NB4 (cell line): ENCODE measurements at regions not wholly inside any gene's neighbourhood (a gene's known extent, or its start where the extent isn't known, plus 50 kb on each side); places are given as distances from the start of the nearest gene placed in this dataset.

ENCODE experiments used
- DNase-seq: peaks from one replicate; pipeline ENCODE4 v3.0.0; 2010; ENCODE audit warnings: low read depth
- H3K4me3 ChIP-seq: one replicate; pipeline ENCODE4 v1.5.1; 2011; ENCODE audit warnings: mild to moderate bottlenecking, low read depth, low read length, moderate library complexity
- MYC ChIP-seq: IDR thresholded peaks from 2 replicates; pipeline ENCODE4 v1.6.1; 2011; ENCODE audit warnings: low read depth, low read length
- POLR2A ChIP-seq: IDR thresholded peaks from 2 replicates; pipeline ENCODE4 v1.6.1; 2011; ENCODE audit warnings: mild to moderate bottlenecking; ENCODE audit not compliant: insufficient read length; ENCODE audit errors: extremely low read depth
- TF ChIP-seq, protein P1 (sequence below): IDR thresholded peaks from one replicate; pipeline ENCODE4 v1.5.1; 2012; ENCODE audit warnings: low read depth, low read length
- TF ChIP-seq, protein P2 (sequence below): IDR thresholded peaks from 2 replicates; pipeline ENCODE4 v1.6.1; 2011; ENCODE audit warnings: low read depth, low read length

- H3K4me3 ChIP-seq, result no peak overlapping the region
- TF ChIP-seq MYC, result no peak
- DNase-seq, result no peak
Measured at GRCh38 chr17:70896843-70897242, 727.5 kb downstream of the KCNJ2 start.

GRCh38 chr17:70897446-70897845 lies 728.1 kb downstream of the KCNJ2 start:
- TF ChIP-seq POLR2A, result no peak
- no peak for TF ChIP-seq MYC
- TF ChIP-seq, protein P1, sequence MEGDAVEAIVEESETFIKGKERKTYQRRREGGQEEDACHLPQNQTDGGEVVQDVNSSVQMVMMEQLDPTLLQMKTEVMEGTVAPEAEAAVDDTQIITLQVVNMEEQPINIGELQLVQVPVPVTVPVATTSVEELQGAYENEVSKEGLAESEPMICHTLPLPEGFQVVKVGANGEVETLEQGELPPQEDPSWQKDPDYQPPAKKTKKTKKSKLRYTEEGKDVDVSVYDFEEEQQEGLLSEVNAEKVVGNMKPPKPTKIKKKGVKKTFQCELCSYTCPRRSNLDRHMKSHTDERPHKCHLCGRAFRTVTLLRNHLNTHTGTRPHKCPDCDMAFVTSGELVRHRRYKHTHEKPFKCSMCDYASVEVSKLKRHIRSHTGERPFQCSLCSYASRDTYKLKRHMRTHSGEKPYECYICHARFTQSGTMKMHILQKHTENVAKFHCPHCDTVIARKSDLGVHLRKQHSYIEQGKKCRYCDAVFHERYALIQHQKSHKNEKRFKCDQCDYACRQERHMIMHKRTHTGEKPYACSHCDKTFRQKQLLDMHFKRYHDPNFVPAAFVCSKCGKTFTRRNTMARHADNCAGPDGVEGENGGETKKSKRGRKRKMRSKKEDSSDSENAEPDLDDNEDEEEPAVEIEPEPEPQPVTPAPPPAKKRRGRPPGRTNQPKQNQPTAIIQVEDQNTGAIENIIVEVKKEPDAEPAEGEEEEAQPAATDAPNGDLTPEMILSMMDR, result no peak
- TF ChIP-seq, protein P2, sequence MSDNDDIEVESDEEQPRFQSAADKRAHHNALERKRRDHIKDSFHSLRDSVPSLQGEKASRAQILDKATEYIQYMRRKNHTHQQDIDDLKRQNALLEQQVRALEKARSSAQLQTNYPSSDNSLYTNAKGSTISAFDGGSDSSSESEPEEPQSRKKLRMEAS, result no peak
- DNase-seq, result no peak
- no peak overlapping the region for H3K4me3 ChIP-seq

DNA sequence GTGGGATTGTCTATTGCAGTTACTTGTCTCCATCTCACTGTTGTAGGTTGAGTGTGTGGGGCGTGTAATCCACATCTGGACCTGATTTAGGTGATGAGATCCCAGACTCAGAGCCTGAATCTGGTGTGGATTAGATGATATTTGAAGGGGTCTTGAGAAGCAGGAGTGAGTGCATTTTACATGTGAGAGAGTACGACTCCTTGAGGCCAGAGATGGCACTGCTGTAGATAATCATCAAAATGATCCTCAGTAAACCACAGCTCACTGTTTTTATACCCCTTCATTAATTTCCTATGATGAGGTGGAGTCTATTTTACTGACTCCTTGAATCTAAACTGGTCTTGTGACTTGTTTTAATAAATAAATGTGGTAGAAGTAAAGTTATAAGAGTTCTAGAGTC lies 732.5 kb downstream of the KCNJ2 start:
- TF ChIP-seq MYC (no peak), POLR2A (no peak)
- TF ChIP-seq, protein P1, result no peak
- TF ChIP-seq, protein P2, result no peak
- no peak overlapping the region for H3K4me3 ChIP-seq
- DNase-seq, result no peak

DNA sequence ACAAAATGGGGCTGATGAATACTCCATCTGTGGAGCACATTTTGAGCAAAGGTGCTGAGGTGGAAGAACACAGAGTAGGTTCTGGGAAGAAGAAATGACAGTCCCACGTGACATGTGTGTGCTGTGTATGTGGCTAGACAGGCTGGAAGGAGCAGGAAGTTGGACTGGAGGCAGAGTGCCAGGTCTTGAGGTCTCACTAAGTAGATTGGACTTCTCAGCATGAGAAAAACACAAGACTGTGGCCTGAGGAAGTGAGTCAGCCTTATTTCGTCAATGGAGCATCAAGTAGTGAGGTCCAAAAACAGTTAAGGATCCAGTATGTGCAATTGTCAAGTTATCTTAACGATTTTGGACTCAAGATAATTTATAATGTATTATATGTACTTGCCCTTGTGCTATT lies 736.5 kb downstream of the KCNJ2 start:
- H3K4me3 ChIP-seq, result no peak overlapping the region
- TF ChIP-seq, protein P2, result peak; percentile 31; the same call in 1 of the 2 replicates
- TF ChIP-seq, protein P1, result no peak
- peak; percentile 26 for DNase-seq

GRCh38 chr17:70906808-70907207 lies 737.5 kb downstream of the KCNJ2 start:
- no peak for TF ChIP-seq MYC
- TF ChIP-seq, protein P2, result no peak
- TF ChIP-seq POLR2A, result no peak
- TF ChIP-seq, protein P1, result no peak
- no peak for DNase-seq
- H3K4me3 ChIP-seq, result no peak overlapping the region

- DNase-seq, result no peak
- H3K4me3 ChIP-seq, result no peak overlapping the region
- TF ChIP-seq, protein P1, result no peak
- TF ChIP-seq POLR2A (no peak), MYC (no peak)
- TF ChIP-seq, protein P2, result no peak
Measured at GRCh38 chr17:70912716-70913485, 743.6 kb downstream of the KCNJ2 start.
